GM12892 (cell line): ENCODE measurements at regions not wholly inside any gene's neighbourhood (a gene's known extent, or its start where the extent isn't known, plus 50 kb on each side); places are given as distances from the start of the nearest gene placed in this dataset.

ENCODE experiments used
- DNase-seq: peaks from one replicate; pipeline ENCODE4 v3.0.0; 2011; ENCODE audit not compliant: insufficient read length
- FAIRE-seq: peaks from 2 replicates; lab custom pipeline; 2011; peaks lifted over from hg19 to GRCh38; lab: Jason Lieb, UNC
- POLR2A ChIP-seq: IDR thresholded peaks from 2 replicates; pipeline ENCODE4 v1.6.1; 2011; ENCODE audit warnings: low read depth, low read length, control low read depth
- POLR2AphosphoS5 ChIP-seq: IDR thresholded peaks from 2 replicates; pipeline ENCODE4 v1.6.1; 2011; ENCODE audit warnings: low read depth, low read length, control low read depth
- TAF1 ChIP-seq: IDR thresholded peaks from 2 replicates; pipeline ENCODE4 v1.6.1; 2011; ENCODE audit warnings: low read depth, mild to moderate bottlenecking, control low read depth, low read length, borderline replicate concordance

- TF ChIP-seq POLR2A: no peak
- TF ChIP-seq TAF1: no peak
- no peak for TF ChIP-seq POLR2AphosphoS5
- FAIRE-seq: no peak
- no peak for DNase-seq
These were observed 1033.0 kb upstream of the PIK3C3 start for GRCh38 chr18:40921845-40922629.

- FAIRE-seq (no peak), DNase-seq (no peak)
- TF ChIP-seq TAF1: no peak
- no peak for TF ChIP-seq POLR2AphosphoS5
- TF ChIP-seq POLR2A: no peak
These were observed 1038.0 kb upstream of the PIK3C3 start for GRCh38 chr18:40917056-40917455.

- TF ChIP-seq POLR2A: no peak
- no peak for TF ChIP-seq TAF1
- no peak for TF ChIP-seq POLR2AphosphoS5
- FAIRE-seq (no peak), DNase-seq (no peak)
These were observed 1039.3 kb upstream of the PIK3C3 start for GRCh38 chr18:40915724-40916123.

- FAIRE-seq: no peak
- no peak for DNase-seq
These were observed 1043.3 kb upstream of the PIK3C3 start for GRCh38 chr18:40911582-40912254.

GRCh38 chr18:40911041-40911440 is 1044.0 kb upstream of the PIK3C3 start:
- no peak for DNase-seq
- FAIRE-seq: no peak
- TF ChIP-seq TAF1 (no peak), POLR2A (no peak), POLR2AphosphoS5 (no peak)

More at GRCh38 chr18:40911582-40912254, 1043.3 kb upstream of the PIK3C3 start:
- no peak for TF ChIP-seq POLR2AphosphoS5
- TF ChIP-seq POLR2A: no peak
- TF ChIP-seq TAF1: no peak

GRCh38 chr18:40907842-40908241 is 1047.2 kb upstream of the PIK3C3 start:
- no peak for FAIRE-seq
- TF ChIP-seq POLR2A (no peak), TAF1 (no peak), POLR2AphosphoS5 (no peak)
- DNase-seq: no peak

- DNase-seq (no peak), FAIRE-seq (no peak)
- TF ChIP-seq POLR2A (no peak), TAF1 (no peak), POLR2AphosphoS5 (no peak)
These were observed 1050.7 kb upstream of the PIK3C3 start for GRCh38 chr18:40904295-40904694.

GRCh38 chr18:40902436-40902835 is 1052.6 kb upstream of the PIK3C3 start:
- FAIRE-seq (no peak), DNase-seq (no peak)
- TF ChIP-seq POLR2A: no peak
- no peak for TF ChIP-seq POLR2AphosphoS5

- no peak for TF ChIP-seq TAF1
- no peak for TF ChIP-seq POLR2A
- TF ChIP-seq POLR2AphosphoS5: no peak
- FAIRE-seq: no peak
- no peak for DNase-seq
These were observed 1057.2 kb upstream of the PIK3C3 start for GRCh38 chr18:40897884-40898283.

GRCh38 chr18:40883271-40883670 is 1071.8 kb upstream of the PIK3C3 start:
- no peak for FAIRE-seq
- no peak for TF ChIP-seq TAF1
- no peak for TF ChIP-seq POLR2AphosphoS5
- TF ChIP-seq POLR2A: no peak

GRCh38 chr18:40882468-40882867 is 1072.6 kb upstream of the PIK3C3 start:
- FAIRE-seq: no peak
- no peak for TF ChIP-seq POLR2AphosphoS5
- no peak for TF ChIP-seq POLR2A
- no peak for TF ChIP-seq TAF1
- DNase-seq: no peak

More at GRCh38 chr18:40883271-40883670, 1071.8 kb upstream of the PIK3C3 start:
- DNase-seq: no peak

GRCh38 chr18:40878371-40878770 is 1076.7 kb upstream of the PIK3C3 start:
- no peak for FAIRE-seq
- TF ChIP-seq POLR2AphosphoS5 (no peak), TAF1 (no peak), POLR2A (no peak)
- no peak for DNase-seq

- FAIRE-seq: no peak
These were observed 1077.9 kb upstream of the PIK3C3 start for GRCh38 chr18:40877096-40877495.

More at GRCh38 chr18:40877096-40877495, 1077.9 kb upstream of the PIK3C3 start:
- TF ChIP-seq POLR2A (no peak), TAF1 (no peak), POLR2AphosphoS5 (no peak)
- no peak for DNase-seq
